ENCODE measurements at regions not wholly inside any gene's neighbourhood (a gene's known extent, or its start where the extent isn't known, plus 50 kb on each side); places are given as distances from the start of the nearest gene placed in this dataset.
"Not testable (repeated sequence)": the region's sequence is repeated elsewhere in the genome, so short reads cannot be mapped to it uniquely, and the experiment has no call there.

DNA sequence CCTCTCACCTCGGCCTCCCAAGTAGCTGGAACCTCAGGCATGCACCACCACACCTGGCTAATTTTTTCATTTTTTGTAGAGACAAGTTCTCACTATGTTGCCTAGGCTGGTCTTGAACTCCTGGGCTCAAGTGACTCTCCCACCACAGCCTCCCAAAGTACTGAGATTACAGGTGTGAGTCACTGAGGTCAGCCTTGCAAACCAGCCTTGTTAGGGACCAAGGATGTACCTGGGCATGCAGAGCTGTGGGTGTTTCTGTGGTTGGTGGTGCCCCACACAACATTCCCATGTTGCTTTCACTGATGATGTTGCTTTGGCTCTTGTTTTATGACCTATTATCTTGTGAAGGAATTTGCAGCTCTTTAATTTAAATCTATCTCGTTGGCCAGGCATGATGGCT is 54.8 kb downstream of the OTUD1 start:
- H3K4me1 Mint-ChIP-seq (ENCODE audit: low read depth), result no peaks in the 10 kb centered on the region
- H3K27ac Mint-ChIP-seq, result no peak overlapping the region
- H3K27me3 Mint-ChIP-seq (ENCODE audit: low read depth), result peaks cover 12% of the 10 kb centered on the region
- no peak for DNase-seq (ENCODE audit: low spot score)
- intact Hi-C loops (cut with micrococcal nuclease), result no loop called here
- no peaks in the 10 kb centered on the region for H3K9me3 Mint-ChIP-seq
- H3K36me3 Mint-ChIP-seq (ENCODE audit: low read depth), result no peaks in the 10 kb centered on the region
- H3K4me3 Mint-ChIP-seq (ENCODE audit: low read depth), result no peak overlapping the region

DNA sequence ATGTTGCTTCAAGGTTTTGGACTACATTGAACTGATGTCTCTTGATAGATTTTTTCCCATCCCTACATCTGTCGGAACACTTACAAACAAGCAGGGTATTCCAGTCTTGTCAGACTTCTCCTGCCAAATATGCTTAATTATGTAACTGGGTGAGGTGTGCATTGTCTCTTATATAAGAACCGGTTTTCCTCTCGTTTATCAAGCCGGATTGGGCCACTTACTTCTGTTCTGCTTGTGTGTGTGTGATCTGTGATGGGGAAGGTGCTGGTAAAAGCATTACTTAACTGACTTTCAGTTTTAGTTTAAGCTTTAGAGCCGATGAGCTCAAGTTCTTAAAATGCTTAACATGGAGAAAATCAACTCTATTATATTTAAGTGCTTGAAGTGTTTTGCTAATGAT is 57.9 kb downstream of the OTUD1 start:
- Mint-ChIP-seq H3K36me3 (ENCODE audit: low read depth) (no peaks in the 10 kb centered on the region), H3K27ac (no peak overlapping the region), H3K4me1 (ENCODE audit: low read depth) (no peaks in the 10 kb centered on the region), H3K27me3 (ENCODE audit: low read depth) (peaks cover 9% of the 10 kb centered on the region), H3K9me3 (no peaks in the 10 kb centered on the region), H3K4me3 (ENCODE audit: low read depth) (no peak overlapping the region)
- intact Hi-C loops (cut with micrococcal nuclease), result no loop called here
- no peak for DNase-seq (ENCODE audit: low spot score)

DNA sequence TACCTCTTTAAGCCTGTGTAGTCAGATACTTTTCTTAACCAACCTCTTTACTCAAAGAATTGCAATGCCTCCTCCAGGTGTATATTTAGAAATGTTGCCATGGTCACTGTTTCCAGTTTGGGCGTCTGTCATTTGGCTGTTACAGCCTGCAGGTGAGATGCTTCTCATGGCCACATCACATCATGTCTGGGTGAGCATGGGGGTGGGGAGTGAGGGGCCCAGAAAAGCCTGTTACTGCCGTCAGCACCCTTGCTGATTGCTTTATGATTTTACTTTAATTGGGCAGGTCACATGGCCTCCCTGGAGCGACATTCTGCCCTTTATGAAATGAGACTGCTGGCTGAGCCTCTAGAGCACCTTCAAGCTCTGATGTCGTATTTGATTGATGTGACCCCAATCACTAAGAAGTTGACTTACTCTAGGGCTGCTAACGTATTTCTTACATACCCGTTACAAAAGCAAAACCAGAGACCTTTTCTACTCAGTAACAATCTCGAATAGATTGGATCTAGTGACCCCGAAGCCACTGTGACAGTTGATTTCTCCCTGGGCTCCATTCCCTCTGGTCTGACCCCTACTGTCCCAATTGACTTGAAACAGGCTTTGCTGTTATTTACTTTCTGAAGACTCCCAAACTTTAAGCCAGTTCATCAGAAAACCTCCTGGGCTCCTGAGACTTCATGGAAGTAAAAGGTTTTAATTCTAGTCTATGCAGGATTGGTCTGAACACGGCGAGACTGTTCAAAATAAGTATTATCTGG is 60.7 kb downstream of the OTUD1 start:
- intact Hi-C loops (cut with micrococcal nuclease), result no loop called here
- no peak for DNase-seq (ENCODE audit: low spot score)
- Mint-ChIP-seq H3K27ac (no peak overlapping the region), H3K9me3 (no peaks in the 10 kb centered on the region), H3K27me3 (ENCODE audit: low read depth) (peaks cover 9% of the 10 kb centered on the region), H3K4me1 (ENCODE audit: low read depth) (no peaks in the 10 kb centered on the region), H3K36me3 (ENCODE audit: low read depth) (no peaks in the 10 kb centered on the region), H3K4me3 (ENCODE audit: low read depth) (no peak overlapping the region)

DNA sequence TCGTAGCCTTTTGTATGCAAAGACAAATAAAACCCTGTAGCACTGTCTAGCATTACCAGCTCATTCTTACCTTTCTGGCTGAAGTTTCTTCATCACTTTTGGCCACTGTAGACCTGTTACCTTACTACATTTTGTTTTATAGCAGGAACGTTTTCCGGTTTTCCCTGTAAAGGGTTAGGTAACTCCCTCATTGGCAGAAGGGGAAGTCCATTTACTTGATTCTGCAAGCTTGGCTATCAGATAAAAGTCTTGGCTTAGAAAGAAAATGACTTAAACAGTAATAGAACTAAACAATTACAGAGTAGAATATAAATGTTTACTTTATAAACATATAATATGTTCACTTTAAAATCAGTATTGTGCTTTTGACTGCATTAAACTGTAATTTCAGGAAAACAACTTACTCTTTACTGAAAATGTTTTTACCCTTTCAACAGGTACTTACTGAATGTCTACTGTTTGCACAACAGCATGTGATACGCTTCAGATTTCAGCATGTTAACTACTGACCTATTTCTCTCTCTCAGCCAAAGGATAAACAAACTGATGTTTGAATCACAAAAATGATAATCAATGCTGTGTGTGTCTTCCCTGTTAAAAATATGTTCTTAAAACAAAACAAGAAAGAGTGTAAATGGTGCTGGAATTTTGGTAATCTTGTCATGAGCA is 67.1 kb downstream of the OTUD1 start:
- Mint-ChIP-seq H3K27ac (no peak overlapping the region), H3K4me3 (ENCODE audit: low read depth) (no peak overlapping the region), H3K4me1 (ENCODE audit: low read depth) (peaks cover 1% of the 10 kb centered on the region), H3K9me3 (peaks cover 6% of the 10 kb centered on the region), H3K36me3 (ENCODE audit: low read depth) (no peaks in the 10 kb centered on the region), H3K27me3 (ENCODE audit: low read depth) (peaks cover 2% of the 10 kb centered on the region)
- DNase-seq (ENCODE audit: low spot score), result no peak
- intact Hi-C loops (cut with micrococcal nuclease), result no loop called here

DNA sequence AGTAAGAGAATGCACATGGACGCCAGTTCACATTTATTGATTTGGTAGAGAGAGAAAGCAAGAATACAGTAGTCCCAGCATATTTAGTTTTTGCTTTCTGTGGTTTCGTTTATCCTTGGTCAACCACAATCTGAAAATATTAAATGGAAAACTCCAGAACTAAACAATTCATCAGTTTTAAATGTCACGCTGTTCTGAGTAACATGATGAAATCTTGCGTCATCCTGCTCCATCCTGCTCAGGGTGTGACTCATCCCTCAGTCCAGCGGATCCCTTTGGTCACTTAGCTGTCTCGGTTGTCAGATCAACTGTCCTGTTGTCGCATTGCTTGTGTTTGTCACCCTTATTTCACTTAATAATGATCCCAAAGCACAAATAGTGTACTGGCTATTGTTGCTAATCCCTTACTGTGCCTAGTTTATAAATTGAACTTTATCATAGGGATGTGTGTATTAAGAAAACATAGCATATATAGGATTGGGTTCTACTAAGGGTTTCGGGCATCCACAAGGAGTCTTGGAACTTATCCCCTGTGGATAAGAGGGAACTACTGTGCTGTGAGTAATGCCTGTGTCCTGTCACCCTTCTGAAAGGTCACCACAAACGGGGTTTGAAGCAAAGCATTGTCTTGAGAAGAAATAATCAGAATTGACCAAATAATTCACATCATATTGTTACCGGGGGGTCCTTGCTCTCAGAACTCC is 73.6 kb downstream of the OTUD1 start:
- no peaks in the 10 kb centered on the region for H3K36me3 Mint-ChIP-seq (ENCODE audit: low read depth)
- H3K9me3 Mint-ChIP-seq, result peaks cover 6% of the 10 kb centered on the region
- no peak overlapping the region for H3K27ac Mint-ChIP-seq
- DNase-seq (ENCODE audit: low spot score), result no peak
- H3K4me1 Mint-ChIP-seq (ENCODE audit: low read depth), result peaks cover 19% of the 10 kb centered on the region
- H3K27me3 Mint-ChIP-seq (ENCODE audit: low read depth), result peaks cover 10% of the 10 kb centered on the region
- intact Hi-C loops (cut with micrococcal nuclease), result loop anchor here (5.0 kb wide), 1 partner anchor 65 kb away; no protein-coding TSS in a partner anchor
- H3K4me3 Mint-ChIP-seq (ENCODE audit: low read depth), result no peak overlapping the region

DNA sequence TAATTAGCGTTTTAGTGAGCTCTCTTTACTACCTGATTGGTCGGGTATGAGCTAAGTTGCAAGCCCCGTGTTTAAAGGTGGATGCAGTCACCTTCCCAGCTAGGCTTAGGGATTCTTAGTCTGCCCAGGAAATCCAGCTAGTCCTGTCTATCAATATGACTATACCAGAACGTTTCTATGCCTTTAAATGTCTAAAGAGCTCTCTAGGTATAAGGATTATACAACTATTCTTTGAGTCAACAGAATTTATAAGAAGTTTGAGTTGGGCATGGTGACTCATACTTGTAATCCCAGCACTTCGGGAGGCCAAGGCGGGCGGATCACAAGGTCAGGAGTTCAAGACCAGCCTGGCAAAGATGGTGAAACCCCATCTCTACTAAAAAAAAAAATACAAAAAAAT is 74.7 kb downstream of the OTUD1 start:
- H3K27ac Mint-ChIP-seq; DNase-seq (ENCODE audit: low spot score); H3K4me3 Mint-ChIP-seq (ENCODE audit: low read depth); H3K36me3 Mint-ChIP-seq (ENCODE audit: low read depth); H3K9me3 Mint-ChIP-seq: not testable (repeated sequence)
- H3K4me1 Mint-ChIP-seq (ENCODE audit: low read depth), result peaks cover 19% of the 10 kb centered on the region
- intact Hi-C loops (cut with micrococcal nuclease), result loop anchor here (5.0 kb wide), 1 partner anchor 66 kb away; no protein-coding TSS in a partner anchor
- peaks cover 11% of the 10 kb centered on the region for H3K27me3 Mint-ChIP-seq (ENCODE audit: low read depth)

DNA sequence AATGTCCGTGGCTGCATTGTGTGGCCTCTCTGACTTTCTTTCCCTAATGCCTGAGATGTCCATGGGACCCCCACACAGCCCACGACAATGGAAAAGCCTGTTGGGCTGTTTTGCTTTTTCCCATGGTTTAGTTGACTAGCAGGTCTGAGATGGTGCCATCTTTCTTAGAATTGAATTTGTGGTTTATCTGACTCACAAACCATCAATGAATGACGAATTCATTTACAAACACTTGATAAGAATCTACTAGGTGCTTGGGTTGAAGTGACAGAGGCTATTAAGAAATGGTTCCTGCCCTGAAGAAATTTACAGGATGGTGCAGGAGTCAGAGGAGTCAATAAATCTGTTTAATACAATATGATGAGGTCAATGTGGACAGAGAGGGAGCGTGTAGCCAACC is 75.4 kb downstream of the OTUD1 start:
- Mint-ChIP-seq H3K27ac (peak overlapping the region; percentile 67), H3K27me3 (ENCODE audit: low read depth) (peaks cover 15% of the 10 kb centered on the region), H3K36me3 (ENCODE audit: low read depth) (no peaks in the 10 kb centered on the region), H3K9me3 (peaks cover 6% of the 10 kb centered on the region), H3K4me1 (ENCODE audit: low read depth) (peaks cover 19% of the 10 kb centered on the region), H3K4me3 (ENCODE audit: low read depth) (no peak overlapping the region)
- no peak for DNase-seq (ENCODE audit: low spot score)
- intact Hi-C loops (cut with micrococcal nuclease), result loop anchor here (5.0 kb wide), 1 partner anchor 67 kb away; no protein-coding TSS in a partner anchor

DNA sequence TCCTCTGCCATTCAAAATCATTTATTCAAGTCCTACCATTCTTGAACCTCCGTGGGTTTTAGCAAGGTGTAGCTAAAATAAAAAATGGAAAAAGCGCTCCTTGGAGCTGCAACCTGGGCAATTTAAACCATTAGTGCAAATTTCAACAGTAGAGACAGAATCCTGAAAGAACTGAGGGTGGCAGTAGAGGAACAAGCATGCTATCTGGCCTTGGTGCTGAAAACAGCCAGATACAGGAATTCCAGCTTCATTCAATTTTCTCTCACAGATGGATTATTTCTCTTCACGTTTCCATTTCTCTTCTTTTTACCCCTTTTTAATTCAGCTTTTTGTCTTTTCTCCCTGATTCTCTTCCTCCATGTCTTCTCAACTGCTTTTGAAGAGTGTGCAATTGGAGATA is 77.7 kb downstream of the OTUD1 start:
- H3K36me3 Mint-ChIP-seq (ENCODE audit: low read depth), result no peaks in the 10 kb centered on the region
- no peak for DNase-seq (ENCODE audit: low spot score)
- peaks cover 25% of the 10 kb centered on the region for H3K27me3 Mint-ChIP-seq (ENCODE audit: low read depth)
- no peaks in the 10 kb centered on the region for H3K9me3 Mint-ChIP-seq
- intact Hi-C loops (cut with micrococcal nuclease), result loop anchor here (1.0 to 5.0 kb wide), 2 partner anchors 140 to 186 kb away; no protein-coding TSS in a partner anchor
- no peak overlapping the region for H3K4me3 Mint-ChIP-seq (ENCODE audit: low read depth)
- H3K27ac Mint-ChIP-seq, result no peak overlapping the region
- peaks cover 20% of the 10 kb centered on the region for H3K4me1 Mint-ChIP-seq (ENCODE audit: low read depth)

DNA sequence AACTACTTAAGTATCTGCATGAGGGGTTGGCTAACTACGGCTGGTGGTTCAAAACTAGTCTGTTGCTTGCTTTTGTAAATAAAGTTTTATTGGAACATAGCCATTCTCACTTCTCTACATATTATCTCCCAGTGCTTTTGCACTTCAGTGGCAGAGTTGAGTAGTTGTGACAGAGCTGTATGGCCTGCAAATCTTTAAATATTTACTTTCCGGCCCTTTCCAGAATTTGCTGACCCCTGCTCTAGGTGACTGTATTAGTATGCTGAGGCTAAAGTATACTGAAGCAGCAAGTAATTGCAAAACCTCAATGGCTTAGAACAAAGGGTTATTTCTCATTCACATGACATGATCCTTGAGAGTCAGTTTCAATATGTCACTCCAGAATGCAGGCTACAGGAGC is 78.3 kb downstream of the OTUD1 start:
- H3K27ac Mint-ChIP-seq, result no peak overlapping the region
- H3K4me3 Mint-ChIP-seq (ENCODE audit: low read depth), result no peak overlapping the region
- H3K9me3 Mint-ChIP-seq, result no peaks in the 10 kb centered on the region
- intact Hi-C loops (cut with micrococcal nuclease), result loop anchor here (5.0 kb wide), 1 partner anchor 185 kb away; no protein-coding TSS in a partner anchor
- peaks cover 19% of the 10 kb centered on the region for H3K4me1 Mint-ChIP-seq (ENCODE audit: low read depth)
- H3K27me3 Mint-ChIP-seq (ENCODE audit: low read depth), result peaks cover 26% of the 10 kb centered on the region
- H3K36me3 Mint-ChIP-seq (ENCODE audit: low read depth), result no peaks in the 10 kb centered on the region
- no peak for DNase-seq (ENCODE audit: low spot score)

DNA sequence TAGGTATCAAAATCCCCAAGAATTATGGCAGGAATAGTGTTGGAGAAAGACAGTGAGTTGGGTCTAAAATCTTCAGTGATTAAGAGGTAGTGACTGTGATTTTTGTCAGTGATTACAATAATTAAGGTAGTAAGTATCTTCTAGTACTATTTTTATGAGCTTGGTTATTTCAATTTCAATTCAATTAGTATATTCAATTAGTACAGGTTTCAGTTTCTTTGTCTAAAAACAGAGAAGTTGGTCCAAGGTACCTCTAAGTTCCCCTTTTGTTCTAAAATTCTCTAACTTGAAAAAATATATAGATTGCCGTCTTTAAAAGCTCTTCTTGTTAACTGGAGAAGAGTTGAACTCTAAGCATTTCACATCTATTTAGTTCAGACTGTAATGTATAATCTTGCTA is 82.9 kb downstream of the OTUD1 start:
- Mint-ChIP-seq H3K36me3 (ENCODE audit: low read depth) (no peaks in the 10 kb centered on the region), H3K27me3 (ENCODE audit: low read depth) (peaks cover 19% of the 10 kb centered on the region), H3K4me1 (ENCODE audit: low read depth) (peaks cover 2% of the 10 kb centered on the region), H3K4me3 (ENCODE audit: low read depth) (no peak overlapping the region), H3K9me3 (no peaks in the 10 kb centered on the region), H3K27ac (no peak overlapping the region)
- DNase-seq (ENCODE audit: low spot score), result no peak
- intact Hi-C loops (cut with micrococcal nuclease), result no loop called here

DNA sequence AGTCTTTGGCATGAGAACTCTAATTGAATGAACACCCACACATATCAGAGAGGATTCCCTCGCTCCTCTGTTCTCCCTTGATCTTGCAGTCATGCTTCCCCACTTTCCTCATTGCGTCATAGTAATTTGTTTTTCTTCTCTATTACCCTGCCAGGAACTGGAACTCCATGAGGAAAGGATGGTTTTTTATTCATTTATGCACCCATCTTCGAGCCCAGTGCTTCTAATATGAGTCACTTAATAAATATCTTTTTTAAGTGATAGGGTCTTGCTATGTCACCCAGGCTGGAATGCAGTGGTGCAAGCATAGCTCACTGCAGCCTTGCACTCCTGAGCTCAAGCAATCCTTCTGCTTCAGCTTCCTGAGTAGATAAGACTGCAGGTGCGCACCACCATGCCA is 83.5 kb downstream of the OTUD1 start:
- H3K4me3 Mint-ChIP-seq (ENCODE audit: low read depth), result no peak overlapping the region
- peaks cover 19% of the 10 kb centered on the region for H3K27me3 Mint-ChIP-seq (ENCODE audit: low read depth)
- H3K4me1 Mint-ChIP-seq (ENCODE audit: low read depth), result peaks cover 2% of the 10 kb centered on the region
- H3K9me3 Mint-ChIP-seq, result no peaks in the 10 kb centered on the region
- intact Hi-C loops (cut with micrococcal nuclease), result no loop called here
- no peaks in the 10 kb centered on the region for H3K36me3 Mint-ChIP-seq (ENCODE audit: low read depth)
- no peak for DNase-seq (ENCODE audit: low spot score)
- H3K27ac Mint-ChIP-seq, result no peak overlapping the region

DNA sequence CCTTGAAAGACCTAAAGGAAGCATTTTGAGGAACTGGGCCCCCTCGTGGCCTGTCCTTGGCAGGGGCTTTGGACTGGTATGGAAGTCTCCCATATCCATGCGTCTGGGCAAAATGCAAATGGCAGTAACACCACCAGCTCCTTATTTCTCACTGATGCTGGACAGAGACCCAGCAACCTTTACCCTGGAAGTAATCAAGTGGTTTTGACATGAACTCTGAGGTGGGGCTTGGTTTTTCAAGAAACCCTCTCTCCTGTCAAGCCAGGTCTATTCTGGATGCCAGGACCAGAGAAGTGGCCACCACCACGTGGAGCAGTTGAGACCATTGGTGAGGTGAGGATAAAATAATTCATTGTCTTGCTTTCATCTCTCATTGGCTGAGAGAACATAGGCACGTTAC is 84.4 kb downstream of the OTUD1 start:
- H3K4me3 Mint-ChIP-seq (ENCODE audit: low read depth), result no peak overlapping the region
- H3K4me1 Mint-ChIP-seq (ENCODE audit: low read depth), result peaks cover 2% of the 10 kb centered on the region
- peaks cover 19% of the 10 kb centered on the region for H3K27me3 Mint-ChIP-seq (ENCODE audit: low read depth)
- no peak overlapping the region for H3K27ac Mint-ChIP-seq
- intact Hi-C loops (cut with micrococcal nuclease), result no loop called here
- H3K36me3 Mint-ChIP-seq (ENCODE audit: low read depth), result no peaks in the 10 kb centered on the region
- H3K9me3 Mint-ChIP-seq, result no peaks in the 10 kb centered on the region
- DNase-seq (ENCODE audit: low spot score), result no peak

DNA sequence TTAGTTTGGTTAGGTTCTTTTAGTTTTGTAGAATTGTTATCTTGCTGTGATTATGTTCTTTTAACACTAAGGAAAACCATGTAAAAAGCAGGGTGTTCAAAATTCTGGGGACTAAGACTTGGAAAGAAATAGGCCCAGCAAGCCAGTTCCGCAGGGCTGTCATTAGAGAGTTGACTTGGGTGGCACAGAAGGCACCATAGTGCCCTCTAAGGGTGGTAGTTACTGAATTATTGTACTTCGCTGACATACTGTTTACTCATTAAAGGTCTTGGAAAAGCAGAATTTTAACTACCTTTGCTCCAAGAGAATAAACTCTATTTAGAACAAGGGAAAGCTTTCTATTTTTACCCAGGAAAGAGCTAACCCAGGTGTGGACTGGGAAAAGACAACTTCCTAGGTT is 86.5 kb downstream of the OTUD1 start:
- Mint-ChIP-seq H3K9me3 (no peaks in the 10 kb centered on the region), H3K27me3 (ENCODE audit: low read depth) (peaks cover 8% of the 10 kb centered on the region), H3K36me3 (ENCODE audit: low read depth) (no peaks in the 10 kb centered on the region), H3K27ac (no peak overlapping the region), H3K4me1 (ENCODE audit: low read depth) (peaks cover 1% of the 10 kb centered on the region), H3K4me3 (ENCODE audit: low read depth) (no peak overlapping the region)
- intact Hi-C loops (cut with micrococcal nuclease), result no loop called here
- DNase-seq (ENCODE audit: low spot score), result no peak
